ENCODE measurements at regions not wholly inside any gene's neighbourhood (a gene's known extent, or its start where the extent isn't known, plus 50 kb on each side); places are given as distances from the start of the nearest gene placed in this dataset.

DNA sequence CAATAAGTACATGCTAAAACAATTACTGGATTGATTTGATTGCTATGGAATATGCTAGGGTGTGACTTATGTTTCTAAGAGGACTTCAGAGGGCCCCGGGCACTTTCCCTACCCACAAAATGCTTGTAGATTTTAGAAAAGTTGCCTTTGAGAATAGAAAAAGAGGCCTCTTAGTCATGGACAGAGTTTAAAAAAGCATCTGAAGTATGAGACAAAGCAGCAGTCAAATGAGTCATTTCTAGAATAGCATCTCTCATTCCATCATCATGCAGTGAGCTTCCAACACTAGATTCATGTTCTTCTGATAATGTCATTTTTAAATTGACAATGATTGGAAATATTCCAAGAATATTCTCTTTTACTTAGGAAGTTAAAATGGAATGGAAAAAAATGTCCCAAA lies 675.1 kb upstream of the PCDH15 start:
- Histone ChIP-seq H3K27ac (ENCODE audit: low read depth in 1 of 2, low read length in 2 of 2) (no peak overlapping the region), H3K9me3 (ENCODE audit: control insufficient read depth in 1 of 2, insufficient read depth in 1 of 2, low read length in 2 of 2) (peaks cover 0 to 4% of the 10 kb centered on the region in 2 experiments), H3K27me3 (ENCODE audit: control insufficient read depth in 1 of 2, insufficient read depth in 2 of 2, low read length in 2 of 2) (no peaks in the 10 kb centered on the region), H3K4me3 (ENCODE audit: low read length) (no peak overlapping the region), H3K4me1 (ENCODE audit: insufficient read depth, low read length) (no peaks in the 10 kb centered on the region), H3K36me3 (ENCODE audit: insufficient read depth, low read length) (no peaks in the 10 kb centered on the region)
- DNase-seq: no peak
- no peak overlapping the region for H3K4me3 Mint-ChIP-seq
- H3K27me3 Mint-ChIP-seq: no peaks in the 10 kb centered on the region
- intact Hi-C loops (cut with DNase I, micrococcal nuclease): no loop called here
- ATAC-seq (ENCODE audit: poor library complexity): no peak
- CTCF ChIA-PET: no interaction called here
- no peaks in the 10 kb centered on the region for H3K4me1 Mint-ChIP-seq (ENCODE audit: low read depth)
- POLR2A ChIA-PET: no interaction called here
- TF ChIP-seq, protein P1, sequence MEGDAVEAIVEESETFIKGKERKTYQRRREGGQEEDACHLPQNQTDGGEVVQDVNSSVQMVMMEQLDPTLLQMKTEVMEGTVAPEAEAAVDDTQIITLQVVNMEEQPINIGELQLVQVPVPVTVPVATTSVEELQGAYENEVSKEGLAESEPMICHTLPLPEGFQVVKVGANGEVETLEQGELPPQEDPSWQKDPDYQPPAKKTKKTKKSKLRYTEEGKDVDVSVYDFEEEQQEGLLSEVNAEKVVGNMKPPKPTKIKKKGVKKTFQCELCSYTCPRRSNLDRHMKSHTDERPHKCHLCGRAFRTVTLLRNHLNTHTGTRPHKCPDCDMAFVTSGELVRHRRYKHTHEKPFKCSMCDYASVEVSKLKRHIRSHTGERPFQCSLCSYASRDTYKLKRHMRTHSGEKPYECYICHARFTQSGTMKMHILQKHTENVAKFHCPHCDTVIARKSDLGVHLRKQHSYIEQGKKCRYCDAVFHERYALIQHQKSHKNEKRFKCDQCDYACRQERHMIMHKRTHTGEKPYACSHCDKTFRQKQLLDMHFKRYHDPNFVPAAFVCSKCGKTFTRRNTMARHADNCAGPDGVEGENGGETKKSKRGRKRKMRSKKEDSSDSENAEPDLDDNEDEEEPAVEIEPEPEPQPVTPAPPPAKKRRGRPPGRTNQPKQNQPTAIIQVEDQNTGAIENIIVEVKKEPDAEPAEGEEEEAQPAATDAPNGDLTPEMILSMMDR (IDR thresholded peaks at IDR 0.05): no peak
- no peak overlapping the region for H3K27ac Mint-ChIP-seq
- H3K9me3 Mint-ChIP-seq: peaks cover 20% of the 10 kb centered on the region
- H3K36me3 Mint-ChIP-seq (ENCODE audit: low read depth): no peaks in the 10 kb centered on the region

DNA sequence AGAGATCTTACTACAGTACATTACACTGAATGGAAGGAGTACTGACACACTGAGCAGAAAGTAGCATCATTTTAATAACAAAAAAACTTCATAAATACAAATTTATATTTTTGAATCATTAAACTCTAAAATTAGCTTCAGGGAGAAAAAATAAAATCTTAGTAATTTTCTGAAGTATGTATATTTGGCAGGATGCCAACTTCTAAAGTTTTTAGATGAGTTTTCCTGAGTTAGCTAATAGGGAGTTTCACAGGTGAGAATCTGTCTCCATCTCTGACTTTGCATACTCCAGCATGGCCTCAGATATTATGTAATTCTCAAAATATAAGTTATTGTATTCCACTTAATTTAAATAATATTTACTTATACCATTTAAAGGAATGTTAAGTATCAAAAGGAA lies 673.2 kb upstream of the PCDH15 start:
- intact Hi-C loops (cut with DNase I, micrococcal nuclease): no loop called here
- POLR2A ChIA-PET: no interaction called here
- no peaks in the 10 kb centered on the region for H3K27me3 Mint-ChIP-seq
- H3K4me3 Mint-ChIP-seq: no peak overlapping the region
- H3K36me3 Mint-ChIP-seq (ENCODE audit: low read depth): no peaks in the 10 kb centered on the region
- no peaks in the 10 kb centered on the region for H3K4me1 Mint-ChIP-seq (ENCODE audit: low read depth)
- no peak overlapping the region for H3K27ac ChIP-seq (ENCODE audit: low read depth in 1 of 2, low read length in 2 of 2)
- peaks cover 10% of the 10 kb centered on the region for H3K9me3 Mint-ChIP-seq
- no peak for ATAC-seq (ENCODE audit: poor library complexity)
- no peaks in the 10 kb centered on the region for H3K36me3 ChIP-seq (ENCODE audit: insufficient read depth, low read length)
- CTCF ChIA-PET: no interaction called here
- H3K27ac Mint-ChIP-seq: no peak overlapping the region
- DNase-seq: no peak
- H3K4me3 ChIP-seq (ENCODE audit: low read length): no peak overlapping the region
- H3K27me3 ChIP-seq (ENCODE audit: control insufficient read depth in 1 of 2, insufficient read depth in 2 of 2, low read length in 2 of 2): no peaks in the 10 kb centered on the region
- TF ChIP-seq, protein P1 (IDR thresholded peaks at IDR 0.05): no peak
- H3K4me1 ChIP-seq (ENCODE audit: insufficient read depth, low read length): no peaks in the 10 kb centered on the region
- H3K9me3 ChIP-seq (ENCODE audit: control insufficient read depth in 1 of 2, insufficient read depth in 1 of 2, low read length in 2 of 2): peaks cover 0 to 4% of the 10 kb centered on the region in 2 experiments

DNA sequence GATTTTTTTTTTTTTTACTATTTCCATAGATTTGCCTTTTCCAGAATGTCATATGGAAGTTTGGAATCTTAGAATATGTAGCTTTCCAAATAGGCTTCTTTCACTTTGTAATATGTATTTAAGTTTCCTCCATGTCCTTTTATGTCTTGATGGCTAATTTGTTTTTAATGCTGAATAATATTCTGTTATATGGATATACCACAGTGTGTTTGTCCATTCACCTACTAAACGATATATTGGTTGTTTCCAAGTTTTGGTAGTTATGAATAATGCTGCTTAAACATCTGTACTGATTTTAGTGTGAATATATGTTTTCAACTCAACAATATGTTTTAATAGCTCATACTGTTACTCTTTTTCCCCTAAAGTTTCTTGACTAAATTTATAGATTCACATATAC lies 669.8 kb upstream of the PCDH15 start:
- ChIA-PET POLR2A (no interaction called here), CTCF (interaction anchor here (1.3 kb wide), 1 partner anchor 10 kb away, joined by 3 read pairs; no protein-coding TSS in a partner anchor)
- ATAC-seq (ENCODE audit: poor library complexity) (no peak), DNase-seq (no peak)
- intact Hi-C loops (cut with DNase I, micrococcal nuclease): no loop called here
- H3K9me3 ChIP-seq (ENCODE audit: control insufficient read depth in 1 of 2, insufficient read depth in 1 of 2, low read length in 2 of 2): peaks cover 0 to 9% of the 10 kb centered on the region in 2 experiments
- TF ChIP-seq, protein P1 (IDR thresholded peaks at IDR 0.05): no peak
- H3K27me3 Mint-ChIP-seq: no peaks in the 10 kb centered on the region
- H3K36me3 Mint-ChIP-seq (ENCODE audit: low read depth): no peaks in the 10 kb centered on the region
- H3K36me3 ChIP-seq (ENCODE audit: insufficient read depth, low read length): no peaks in the 10 kb centered on the region
- H3K27me3 ChIP-seq (ENCODE audit: control insufficient read depth in 1 of 2, insufficient read depth in 2 of 2, low read length in 2 of 2): no peaks in the 10 kb centered on the region
- peaks cover 13% of the 10 kb centered on the region for H3K9me3 Mint-ChIP-seq
- H3K4me3 ChIP-seq (ENCODE audit: low read length): no peak overlapping the region
- no peaks in the 10 kb centered on the region for H3K4me1 Mint-ChIP-seq (ENCODE audit: low read depth)
- no peak overlapping the region for H3K27ac ChIP-seq (ENCODE audit: low read depth in 1 of 2, low read length in 2 of 2)
- no peak overlapping the region for H3K4me3 Mint-ChIP-seq
- H3K4me1 ChIP-seq (ENCODE audit: insufficient read depth, low read length): no peaks in the 10 kb centered on the region
- no peak overlapping the region for H3K27ac Mint-ChIP-seq
